Esophagus squamous epithelium (tissue), 4 donors: ENCODE measurements at regions not wholly inside any gene's neighbourhood (a gene's known extent, or its start where the extent isn't known, plus 50 kb on each side); places are given as distances from the start of the nearest gene placed in this dataset.

Experiments
- POLR2A ChIP-seq, 4 donors: fragments of 450-650 bp; IDR thresholded peaks; one replicate each; pipeline ENCODE4 v1.6.1; 2017; ENCODE audit warnings: antibody characterized with exemption in 4 of 4, mild to moderate bottlenecking in 4 of 4, moderate library complexity in 3 of 4
- TF ChIP-seq, protein P1 (sequence below), 6 experiments: fragments of 450-650 bp in 4 of 6; fragments of 200-600 bp in 2 of 6; sonication (generic) in 2 of 6; IDR thresholded peaks; one replicate each; pipeline ENCODE4 v1.5.1; 2016 to 2019; ENCODE audit warnings: antibody characterized with exemption in 6 of 6, mild to moderate bottlenecking in 4 of 6, moderate library complexity in 4 of 6

DNA sequence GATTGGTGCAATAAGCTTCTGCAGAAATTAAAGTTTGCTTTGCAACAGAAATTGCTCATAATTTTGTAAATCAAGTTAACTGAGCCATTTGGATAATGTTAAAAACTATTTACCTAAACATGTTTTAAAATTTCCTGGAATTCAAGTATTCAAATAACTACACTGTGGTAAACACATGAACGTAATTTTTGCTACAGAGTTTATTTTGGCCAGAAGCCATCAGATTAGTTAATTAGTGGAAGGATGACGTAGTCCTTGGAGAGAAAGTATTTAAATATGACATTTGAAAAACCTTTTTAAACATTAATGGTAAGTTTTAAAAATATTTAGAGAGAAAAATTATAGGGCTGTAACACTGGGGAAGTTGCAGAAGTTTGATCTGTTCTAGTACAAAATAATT, 121.2 kb upstream of the UST start:
- TF ChIP-seq, protein P1, sequence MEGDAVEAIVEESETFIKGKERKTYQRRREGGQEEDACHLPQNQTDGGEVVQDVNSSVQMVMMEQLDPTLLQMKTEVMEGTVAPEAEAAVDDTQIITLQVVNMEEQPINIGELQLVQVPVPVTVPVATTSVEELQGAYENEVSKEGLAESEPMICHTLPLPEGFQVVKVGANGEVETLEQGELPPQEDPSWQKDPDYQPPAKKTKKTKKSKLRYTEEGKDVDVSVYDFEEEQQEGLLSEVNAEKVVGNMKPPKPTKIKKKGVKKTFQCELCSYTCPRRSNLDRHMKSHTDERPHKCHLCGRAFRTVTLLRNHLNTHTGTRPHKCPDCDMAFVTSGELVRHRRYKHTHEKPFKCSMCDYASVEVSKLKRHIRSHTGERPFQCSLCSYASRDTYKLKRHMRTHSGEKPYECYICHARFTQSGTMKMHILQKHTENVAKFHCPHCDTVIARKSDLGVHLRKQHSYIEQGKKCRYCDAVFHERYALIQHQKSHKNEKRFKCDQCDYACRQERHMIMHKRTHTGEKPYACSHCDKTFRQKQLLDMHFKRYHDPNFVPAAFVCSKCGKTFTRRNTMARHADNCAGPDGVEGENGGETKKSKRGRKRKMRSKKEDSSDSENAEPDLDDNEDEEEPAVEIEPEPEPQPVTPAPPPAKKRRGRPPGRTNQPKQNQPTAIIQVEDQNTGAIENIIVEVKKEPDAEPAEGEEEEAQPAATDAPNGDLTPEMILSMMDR (IDR thresholded peaks at IDR 0.05): no peak
- TF ChIP-seq POLR2A (IDR thresholded peaks at IDR 0.05): no peak
